GM18858 (cell line): ENCODE measurements at regions not wholly inside any gene's neighbourhood (a gene's known extent, or its start where the extent isn't known, plus 50 kb on each side); places are given as distances from the start of the nearest gene placed in this dataset.

Source experiments
- ATAC-seq: cut with Tn5 transposase; IDR thresholded peaks from one replicate; pipeline ENCODE4 v1.9.1; 2021; ENCODE audit not compliant: unreplicated experiment

GRCh38 chr2:216745453-216745852 is 50.1 kb upstream of the IGFBP5 start:
- no peak for ATAC-seq
